ENCODE measurements at regions not wholly inside any gene's neighbourhood (a gene's known extent, or its start where the extent isn't known, plus 50 kb on each side); places are given as distances from the start of the nearest gene placed in this dataset.

DNA sequence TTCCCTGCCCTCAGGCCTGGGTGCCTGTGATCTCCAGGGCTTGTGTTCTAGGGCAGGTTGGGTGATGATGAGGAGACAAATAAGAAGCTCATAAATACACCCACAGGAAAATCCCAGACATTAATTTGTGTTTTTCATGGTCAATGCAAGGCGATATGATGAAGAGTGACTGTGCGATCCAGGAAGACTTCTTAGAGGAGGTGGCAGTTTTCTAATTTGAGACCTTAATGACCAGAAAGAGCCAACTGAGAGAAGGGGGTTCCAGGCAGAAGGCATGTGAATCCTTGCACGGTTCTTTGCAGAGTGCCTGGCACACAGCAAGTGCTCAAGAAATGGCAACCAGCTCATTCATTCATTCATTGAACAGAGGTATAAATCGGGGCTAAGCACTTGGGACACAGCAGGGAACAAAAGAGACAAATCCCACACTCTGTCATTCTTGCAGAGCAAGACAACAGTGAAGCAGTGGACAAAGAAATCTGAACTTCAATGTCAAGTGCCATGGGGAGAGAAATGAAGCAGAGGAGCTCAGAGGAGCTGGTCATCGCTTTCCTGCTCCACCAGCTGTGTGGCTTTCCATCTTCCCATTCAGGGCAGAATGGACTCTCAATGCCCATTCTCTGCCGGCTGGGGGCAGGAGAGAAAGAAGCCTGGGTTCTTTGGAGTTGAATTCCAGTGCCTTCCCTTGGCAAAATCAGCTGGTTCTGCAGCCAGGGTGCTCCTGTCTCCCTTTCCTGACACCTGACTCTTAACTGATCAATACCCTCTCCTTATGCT lies 128.3 kb downstream of the AACS start:
- H3K27ac ChIP-seq, result no peak overlapping the region
- DNase-seq (ENCODE audit: low read depth, low spot score), result no peak

DNA sequence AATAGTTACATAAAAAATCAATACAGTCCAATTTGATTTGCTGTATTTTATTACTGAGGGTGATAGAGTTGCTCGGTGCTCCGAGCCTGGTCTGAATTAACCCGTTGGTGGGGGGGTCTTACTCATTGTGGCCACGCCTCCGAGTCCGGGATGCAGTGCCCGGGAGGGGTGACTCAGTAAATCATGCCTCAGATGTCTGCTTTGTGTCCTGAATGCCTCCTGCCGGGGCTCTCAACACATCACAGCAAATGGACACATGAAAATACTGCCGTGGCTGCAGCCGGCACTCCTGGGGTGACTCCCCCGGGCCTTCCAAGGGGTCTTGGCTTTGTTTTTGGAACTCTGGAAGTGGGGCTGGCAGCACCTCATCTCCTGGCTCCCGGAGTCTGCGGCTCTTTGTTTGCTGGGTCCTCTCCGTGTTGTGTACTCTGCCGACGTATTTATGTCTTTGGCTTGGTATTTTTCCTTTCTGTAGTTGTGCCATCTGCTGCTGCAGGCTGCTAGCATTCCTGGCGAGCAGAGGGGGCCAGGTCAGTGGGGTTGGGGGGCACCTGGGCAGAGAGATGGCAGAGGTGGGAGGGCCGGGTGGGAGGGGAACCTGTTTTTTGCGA lies 129.0 kb downstream of the AACS start:
- H3K27ac ChIP-seq, result no peak overlapping the region
- no peak for DNase-seq (ENCODE audit: low read depth, low spot score)

DNA sequence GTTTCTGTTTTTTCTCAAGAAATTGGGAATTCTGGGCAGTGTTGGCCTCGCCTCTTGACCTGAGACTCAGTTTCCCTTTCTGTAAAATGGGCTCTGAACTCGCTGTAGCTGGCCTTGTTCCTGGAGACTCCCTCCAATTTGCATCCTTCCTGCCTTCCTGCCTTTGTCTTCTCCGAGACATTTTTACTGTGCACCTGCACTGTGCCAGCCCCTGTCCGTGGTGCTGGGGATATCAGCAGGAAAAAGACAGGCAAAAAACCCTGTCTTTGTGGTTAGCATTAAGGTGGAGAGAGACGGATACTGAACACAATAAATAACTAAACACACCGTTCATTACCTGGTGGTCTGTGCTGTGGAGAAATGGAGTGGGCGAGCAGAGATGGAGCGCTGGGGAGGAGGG lies 129.8 kb downstream of the AACS start:
- no peak overlapping the region for H3K27ac ChIP-seq
- no peak for DNase-seq (ENCODE audit: low read depth, low spot score)

DNA sequence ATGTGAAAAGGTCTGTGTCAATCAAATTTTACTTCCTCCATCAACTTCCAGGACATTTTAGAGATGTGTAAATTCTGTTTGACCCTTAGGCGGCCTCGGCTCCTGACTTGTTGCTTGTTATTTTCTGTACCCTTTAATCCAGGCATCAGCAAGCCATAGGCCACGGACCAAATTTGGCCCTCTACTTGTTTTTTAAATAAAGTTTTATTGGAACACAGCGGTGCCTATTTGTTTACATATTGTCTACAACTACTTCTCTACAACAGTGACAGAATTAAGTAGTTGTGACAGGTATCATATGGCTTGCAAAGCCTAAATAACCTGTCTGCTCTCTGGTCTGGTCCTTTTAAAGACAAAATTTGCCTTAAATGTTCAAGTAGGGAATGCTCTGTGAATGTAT lies 132.1 kb downstream of the AACS start:
- DNase-seq (ENCODE audit: low read depth, low spot score), result no peak
- no peak overlapping the region for H3K27ac ChIP-seq

DNA sequence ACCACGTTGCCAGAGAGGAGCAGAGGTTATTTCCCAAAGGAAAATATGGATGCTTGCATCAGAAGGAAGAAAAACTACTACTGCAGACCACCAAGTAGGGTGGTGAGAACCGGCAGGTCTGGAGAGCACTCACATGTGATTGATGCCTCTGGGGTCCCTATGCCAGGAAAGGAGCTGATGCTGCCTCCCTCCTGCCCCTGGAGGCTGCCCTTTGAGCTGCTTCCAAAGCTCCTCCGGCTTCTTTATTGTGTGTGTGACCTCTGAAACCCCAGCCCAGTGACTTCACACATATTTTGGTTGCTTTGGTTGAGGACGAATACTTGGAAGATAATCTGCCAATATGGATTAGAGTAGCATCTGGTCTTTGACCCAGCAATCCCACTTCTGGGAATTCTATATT lies 133.4 kb downstream of the AACS start:
- DNase-seq (ENCODE audit: low read depth, low spot score), result no peak
- H3K27ac ChIP-seq, result no peak overlapping the region

DNA sequence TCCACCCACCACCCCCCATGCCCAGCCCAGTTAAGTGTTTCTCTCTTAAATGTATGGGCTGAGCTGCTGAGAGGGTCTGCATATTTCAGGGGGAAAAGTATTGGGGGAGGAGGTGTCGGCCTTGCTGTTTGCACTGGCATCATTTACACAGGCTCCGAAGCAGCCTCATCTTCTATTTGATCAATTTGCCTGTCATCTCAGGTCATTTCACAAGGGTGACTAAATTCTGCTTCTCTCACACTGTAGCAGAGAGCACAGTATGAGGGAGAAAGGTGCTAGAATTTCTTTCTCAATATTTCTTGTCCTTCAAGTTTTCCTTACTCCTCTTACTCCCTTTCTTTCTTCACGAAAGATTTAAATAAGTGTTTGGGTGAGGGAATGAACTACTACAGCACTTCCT lies 135.9 kb downstream of the AACS start:
- H3K27ac ChIP-seq, result no peak overlapping the region
- no peak for DNase-seq (ENCODE audit: low read depth, low spot score)

DNA sequence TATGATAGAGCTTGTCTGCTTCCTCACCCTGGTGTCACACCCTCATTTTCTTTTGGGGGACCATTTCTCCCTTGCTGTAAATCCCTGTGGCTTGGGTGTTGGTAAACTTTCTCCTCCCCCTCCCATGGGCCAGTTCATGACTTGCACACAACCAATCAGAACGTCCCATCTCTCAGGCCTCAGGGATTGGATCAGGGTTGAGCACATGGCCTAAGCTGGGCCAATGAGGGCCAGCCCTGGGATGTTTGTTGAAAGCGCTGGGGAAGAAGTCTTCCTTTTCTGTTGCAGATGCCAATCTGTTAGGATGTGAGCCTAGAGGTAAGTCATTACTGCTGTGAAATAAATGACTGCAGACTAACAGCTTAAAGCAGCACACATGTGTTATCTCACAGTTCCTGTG lies 136.7 kb downstream of the AACS start:
- no peak overlapping the region for H3K27ac ChIP-seq
- no peak for DNase-seq (ENCODE audit: low read depth, low spot score)

DNA sequence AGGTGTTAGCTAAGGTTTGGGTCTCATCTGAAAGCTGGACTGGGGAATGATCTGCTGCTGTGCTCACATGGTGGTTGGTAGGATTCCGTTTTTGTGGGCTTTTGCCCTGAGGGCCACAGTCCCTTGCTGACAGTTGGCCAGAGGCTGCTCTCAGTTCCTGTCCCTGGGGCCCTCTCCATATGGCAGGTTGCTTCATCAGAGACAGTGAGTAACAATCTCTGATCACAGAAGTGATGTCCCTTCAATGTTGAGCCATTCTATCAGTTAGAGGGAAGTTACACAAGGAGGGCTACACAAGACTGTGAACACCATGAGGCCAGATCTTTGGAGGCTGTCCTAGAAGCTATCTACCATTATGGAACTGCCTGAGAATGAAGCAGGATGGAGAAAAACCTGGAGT lies 137.2 kb downstream of the AACS start:
- H3K27ac ChIP-seq, result no peak overlapping the region

DNA sequence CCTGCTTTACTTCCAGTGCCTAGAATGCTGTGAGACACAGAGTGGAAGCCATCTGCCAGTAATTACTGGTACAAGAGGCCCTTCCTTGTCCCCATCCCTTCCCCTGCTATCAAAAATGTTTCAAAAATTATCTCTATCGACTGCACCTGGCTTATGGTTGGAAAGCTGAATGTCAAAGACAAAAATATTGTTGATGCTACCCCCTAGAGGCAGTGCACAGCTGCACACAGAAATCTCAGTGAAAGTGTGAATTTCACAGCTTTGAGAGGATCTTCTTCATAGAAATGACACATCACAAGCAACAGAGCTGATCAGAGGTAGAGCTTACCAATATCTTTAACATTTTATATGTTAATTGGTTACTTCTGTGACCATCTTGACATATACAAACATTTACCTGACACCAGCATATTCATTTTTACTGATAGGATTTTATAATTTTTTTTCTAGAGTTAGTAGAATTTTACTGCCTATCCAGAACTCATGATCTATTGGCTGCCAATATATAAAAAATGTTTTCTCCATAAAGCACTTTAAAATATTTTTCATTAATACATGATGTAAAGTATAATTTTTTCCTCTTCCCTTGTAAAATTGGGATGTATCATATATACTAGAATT lies 138.0 kb downstream of the AACS start:
- H3K27ac ChIP-seq, result no peak overlapping the region
- DNase-seq (ENCODE audit: low read depth, low spot score), result no peak

More for the DNA sequence above, 137.2 kb downstream of the AACS start:
- no peak for DNase-seq (ENCODE audit: low read depth, low spot score)

DNA sequence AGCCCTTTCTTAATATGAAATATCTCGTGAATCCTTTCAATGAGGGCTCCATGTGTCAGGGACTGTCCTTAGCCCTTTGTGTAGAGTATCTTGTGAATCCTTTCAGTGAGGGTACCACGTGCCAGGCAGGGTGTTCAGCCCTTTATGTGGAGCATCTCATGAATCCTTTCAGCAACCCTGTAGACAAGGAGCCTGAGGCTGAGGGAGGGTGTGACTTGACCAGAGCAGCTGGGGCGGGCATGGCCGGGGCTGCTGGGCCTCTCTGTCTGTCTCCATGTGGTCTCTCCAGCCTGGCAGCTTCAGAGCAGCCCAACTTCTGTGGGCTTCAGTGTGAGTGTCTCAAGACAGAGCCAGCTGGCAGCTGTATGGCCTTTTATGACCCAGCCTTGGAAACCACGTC lies 140.2 kb downstream of the AACS start:
- H3K27ac ChIP-seq, result no peak overlapping the region
- no peak for DNase-seq (ENCODE audit: low read depth, low spot score)

DNA sequence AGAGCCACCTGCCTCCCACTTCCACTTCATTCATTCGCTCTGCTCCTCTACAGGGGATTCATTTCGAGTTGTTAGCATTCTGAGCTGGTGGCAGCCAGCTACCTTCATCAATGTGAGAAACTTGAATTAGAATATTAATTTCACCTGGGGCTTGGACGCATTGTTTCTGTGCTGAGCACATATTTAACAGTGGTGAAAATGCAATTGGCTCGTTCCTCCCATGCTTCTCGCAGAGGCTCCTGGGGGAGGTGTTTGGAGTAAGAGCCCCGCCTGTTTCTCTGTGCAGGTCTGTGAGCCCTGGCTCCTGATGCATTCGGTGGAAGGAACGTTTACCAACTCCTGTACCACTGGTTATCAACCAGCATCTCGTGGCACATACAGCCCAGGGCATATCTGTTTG lies 141.5 kb downstream of the AACS start:
- DNase-seq (ENCODE audit: low read depth, low spot score), result no peak
- no peak overlapping the region for H3K27ac ChIP-seq

DNA sequence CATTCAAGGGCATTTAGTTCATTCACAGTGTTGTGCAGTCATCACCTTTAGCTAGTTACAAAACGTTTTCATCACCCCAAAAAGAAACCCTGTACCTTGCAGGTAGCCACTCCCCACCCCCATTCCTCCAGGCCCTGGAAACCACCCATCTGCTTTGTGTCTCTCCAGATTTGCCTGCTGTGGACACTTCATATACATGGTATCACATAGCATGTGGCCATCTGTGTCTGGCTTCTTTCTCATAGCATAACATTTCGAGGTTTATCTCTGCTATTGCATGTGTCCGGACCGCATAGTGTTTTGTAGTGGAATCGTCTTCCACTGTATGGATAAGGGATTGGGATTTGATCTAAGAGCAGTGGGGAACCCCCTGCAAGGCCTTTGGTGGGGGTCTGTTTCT lies 143.1 kb downstream of the AACS start:
- DNase-seq (ENCODE audit: low read depth, low spot score), result no peak
- no peak overlapping the region for H3K27ac ChIP-seq

DNA sequence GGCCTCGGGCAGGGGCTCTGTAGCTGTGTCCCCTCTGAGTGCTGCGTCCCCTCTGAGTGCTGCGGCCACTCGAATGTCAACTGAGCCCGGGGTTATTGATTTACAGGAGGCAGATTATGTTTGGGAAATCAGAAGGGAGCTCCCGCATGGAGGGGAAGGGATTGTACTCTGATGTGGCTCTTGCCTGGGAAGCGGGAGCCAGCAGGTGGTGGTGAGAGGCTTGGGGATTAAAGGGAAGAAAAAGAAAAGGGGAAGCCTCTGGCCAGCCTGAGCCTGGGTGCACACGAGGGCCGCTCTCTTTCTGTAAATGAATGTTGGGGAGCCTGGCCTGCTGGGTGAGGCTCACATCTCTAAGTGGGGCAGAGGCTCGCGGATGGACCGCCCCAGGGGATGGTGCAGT lies 143.7 kb downstream of the AACS start:
- H3K27ac ChIP-seq, result no peak overlapping the region
- DNase-seq (ENCODE audit: low read depth, low spot score), result no peak

DNA sequence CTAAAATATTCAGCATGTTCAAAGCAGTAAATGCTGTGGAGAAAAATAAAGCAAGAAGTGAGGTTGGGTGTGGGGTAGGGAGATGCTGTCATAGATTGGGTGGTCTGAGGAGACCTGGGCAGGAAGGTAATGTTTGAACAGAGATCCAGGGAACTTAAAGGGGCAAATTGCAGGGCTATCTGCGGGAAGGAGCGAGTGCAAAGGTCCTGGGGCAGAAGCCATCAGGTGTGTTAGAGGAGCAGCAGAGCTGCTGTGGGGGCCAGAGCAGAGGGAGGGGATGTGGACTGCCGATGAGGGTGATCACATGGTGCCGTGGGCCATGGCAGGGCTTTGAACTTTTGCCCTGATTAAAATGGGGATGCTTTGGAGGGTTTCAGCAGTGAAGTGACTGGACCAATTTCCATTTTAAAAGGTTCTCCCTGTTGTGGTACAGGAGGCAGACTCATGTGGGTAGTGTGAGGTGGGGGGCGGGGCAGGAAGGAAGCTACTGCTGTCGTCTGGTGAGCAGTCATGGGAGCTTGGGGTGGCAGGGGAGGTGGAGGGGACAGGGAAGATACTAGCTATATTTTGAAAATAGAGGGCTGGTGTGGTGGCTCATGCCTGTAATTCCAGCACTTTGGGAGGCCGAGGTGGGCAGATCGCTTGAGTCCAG lies 145.0 kb downstream of the AACS start:
- no peak for DNase-seq (ENCODE audit: low read depth, low spot score)
- H3K27ac ChIP-seq, result no peak overlapping the region

DNA sequence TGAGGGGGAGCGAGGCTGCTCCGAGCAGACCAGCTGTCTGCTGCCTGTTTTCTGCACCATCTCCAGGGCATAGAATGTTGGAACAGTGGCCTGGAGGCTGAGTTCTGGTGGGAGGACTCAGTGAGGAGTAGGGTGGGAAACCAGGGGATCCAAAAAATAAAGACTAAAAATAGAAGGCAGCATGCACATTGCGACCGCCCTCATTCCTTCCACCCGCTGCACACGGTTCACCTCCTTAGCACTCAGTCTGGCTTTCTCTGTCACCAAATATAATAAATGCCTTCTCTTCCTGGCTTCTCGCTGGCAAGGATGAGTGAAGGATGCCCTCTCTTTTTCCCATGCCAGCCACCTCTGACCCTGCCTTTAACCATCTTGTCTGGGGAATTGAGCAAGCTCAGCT lies 146.2 kb downstream of the AACS start:
- no peak for DNase-seq (ENCODE audit: low read depth, low spot score)
- H3K27ac ChIP-seq, result no peak overlapping the region

DNA sequence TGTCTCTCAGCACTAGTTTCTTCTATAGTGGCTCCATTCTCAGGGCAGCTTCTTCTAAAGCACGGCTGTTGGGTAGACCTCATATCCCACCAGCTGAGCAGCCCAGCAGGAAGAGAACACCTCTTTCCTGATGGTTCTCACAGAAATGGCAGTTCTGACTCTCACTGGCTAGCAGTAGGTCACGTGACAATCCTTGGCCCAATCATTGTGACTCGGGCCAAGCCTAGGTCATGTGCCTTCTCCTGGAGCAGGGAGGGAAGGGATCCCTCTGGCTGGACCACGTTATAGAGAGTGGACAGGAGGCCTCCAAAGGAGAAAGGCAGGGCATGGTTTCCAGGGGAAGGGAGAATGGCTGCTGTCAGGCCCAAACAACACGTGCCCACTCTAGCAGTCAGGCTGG lies 149.1 kb downstream of the AACS start:
- no peak overlapping the region for H3K27ac ChIP-seq
- no peak for DNase-seq (ENCODE audit: low read depth, low spot score)

DNA sequence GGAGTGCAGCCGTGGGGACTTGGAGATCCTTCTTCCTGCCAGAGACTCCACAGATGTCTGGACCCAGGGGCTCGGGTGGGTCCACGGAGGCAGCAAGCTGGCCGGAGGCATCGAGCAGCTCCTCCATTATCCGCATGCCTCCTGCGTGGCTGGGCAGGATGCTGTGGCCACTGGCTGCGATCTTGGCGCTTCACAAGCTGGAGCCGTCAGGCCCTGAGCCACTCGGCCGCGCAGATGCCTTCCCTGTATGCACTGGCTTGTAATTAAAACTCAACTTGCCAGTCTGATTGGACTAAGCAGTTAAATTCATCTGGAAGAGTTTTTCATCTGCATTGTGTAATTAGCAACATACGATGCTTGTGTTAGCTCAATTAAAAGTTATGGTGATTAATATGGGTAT lies 151.5 kb downstream of the AACS start:
- DNase-seq (ENCODE audit: low read depth, low spot score), result no peak
- H3K27ac ChIP-seq, result no peak overlapping the region

DNA sequence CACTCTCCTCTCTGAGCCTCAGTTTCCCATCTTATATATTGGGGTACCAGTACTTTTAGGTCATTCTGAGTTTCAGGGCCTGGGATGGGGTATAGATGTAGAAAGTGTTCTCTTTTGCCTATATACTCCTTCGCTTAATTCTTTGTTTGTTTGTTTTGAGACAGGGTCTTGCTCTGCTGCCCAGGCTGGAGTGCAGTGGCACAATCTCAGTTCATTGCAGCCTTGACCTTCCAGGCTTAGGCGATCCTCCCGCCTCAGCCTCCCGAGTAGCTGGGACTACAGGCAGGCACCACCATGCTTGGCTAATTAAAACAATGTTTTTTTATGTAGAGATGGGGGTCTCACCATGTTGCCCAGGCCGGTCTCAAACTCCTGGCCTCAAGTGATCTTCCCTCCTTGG lies 152.1 kb downstream of the AACS start:
- DNase-seq (ENCODE audit: low read depth, low spot score), result no peak
- H3K27ac ChIP-seq, result no peak overlapping the region

DNA sequence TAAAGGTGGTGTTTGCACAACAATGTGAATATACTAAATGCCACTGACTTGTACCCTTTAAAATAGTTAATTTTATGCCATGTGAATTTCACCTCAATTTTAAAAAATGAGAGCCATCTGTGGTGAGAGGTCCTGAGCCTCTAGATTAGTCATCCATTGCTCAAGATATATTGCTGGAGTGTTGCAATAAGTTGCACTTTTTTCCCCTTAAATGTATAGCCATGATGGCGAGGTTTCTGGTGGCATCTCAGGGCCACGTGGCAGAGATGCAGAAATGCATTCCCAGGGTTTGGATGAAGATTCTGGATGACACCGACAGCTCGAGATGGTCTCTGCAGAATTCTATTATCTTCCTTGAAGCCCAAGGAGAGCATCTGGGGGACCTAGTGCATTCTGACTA lies 153.7 kb downstream of the AACS start:
- no peak overlapping the region for H3K27ac ChIP-seq
- DNase-seq (ENCODE audit: low read depth, low spot score), result no peak

DNA sequence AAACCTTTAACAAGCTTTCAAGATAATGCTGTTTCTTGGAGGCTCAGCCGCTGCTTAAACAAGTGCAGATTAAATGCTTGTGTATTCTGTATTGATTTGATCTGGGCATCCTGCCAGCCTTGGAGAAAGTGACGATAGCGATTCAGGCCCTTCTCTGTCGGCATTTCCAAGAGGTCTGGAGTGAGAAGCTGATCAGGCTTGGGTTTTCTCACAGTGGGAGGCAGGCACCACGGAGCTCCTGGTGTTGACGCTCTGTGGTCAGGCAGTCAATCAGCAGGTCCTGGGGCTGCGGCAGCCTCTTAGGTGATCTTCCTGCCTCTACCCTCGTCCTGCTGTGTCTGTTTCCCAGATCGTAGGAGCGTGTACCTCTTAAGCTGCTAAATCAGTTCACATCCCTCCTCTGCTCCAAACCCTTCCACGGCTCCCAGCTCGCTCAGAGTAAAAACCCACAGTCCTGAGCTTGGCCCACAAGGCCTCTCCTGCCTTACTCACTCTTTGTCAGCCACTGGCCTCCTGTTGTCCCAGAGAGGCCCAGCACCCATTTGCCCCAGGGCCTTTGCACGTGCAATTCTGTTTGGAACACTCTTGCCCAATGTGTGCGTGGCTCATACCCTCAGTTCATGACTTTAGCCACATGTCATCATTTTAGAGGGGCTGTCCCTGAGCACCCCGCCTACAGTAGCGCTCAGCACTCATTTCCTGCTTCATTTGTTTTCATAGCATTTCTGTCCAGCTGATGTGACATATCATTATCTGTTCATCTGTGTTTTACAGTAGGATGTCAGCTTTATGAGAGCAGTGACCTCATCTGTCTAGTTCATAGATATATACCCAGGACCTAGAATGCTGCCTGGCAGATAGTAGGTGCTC lies 155.4 kb downstream of the AACS start:
- no peak for DNase-seq (ENCODE audit: low read depth, low spot score)
- no peak overlapping the region for H3K27ac ChIP-seq
